ENCODE measurements at regions not wholly inside any gene's neighbourhood (a gene's known extent, or its start where the extent isn't known, plus 50 kb on each side); places are given as distances from the start of the nearest gene placed in this dataset.

- TF ChIP-seq CTCF (IDR thresholded peaks at IDR 0.05 in 4 of 5, conservative IDR thresholded peaks at IDR 0.05 in 1 of 5) (no peak), POLR2A (IDR thresholded peaks at IDR 0.05) (no peak)
Measured at GRCh38 chr6:141354191-141354955, 778.4 kb upstream of the GJE1 start.
